GM21390 (cell line): ENCODE measurements at regions not wholly inside any gene's neighbourhood (a gene's known extent, or its start where the extent isn't known, plus 50 kb on each side); places are given as distances from the start of the nearest gene placed in this dataset.
"Not testable (repeated sequence)": the region's sequence is repeated elsewhere in the genome, so short reads cannot be mapped to it uniquely, and the experiment has no call there.

Source experiments
- ATAC-seq: cut with Tn5 transposase; IDR thresholded peaks from one replicate; pipeline ENCODE4 v1.9.1; 2021; ENCODE audit not compliant: unreplicated experiment

- ATAC-seq: no peak
Observed at GRCh38 chr1:117702654-117703053, 96.8 kb downstream of the TENT5C start.

GRCh38 chr1:117707371-117707770 is 101.5 kb downstream of the TENT5C start:
- no peak for ATAC-seq

DNA sequence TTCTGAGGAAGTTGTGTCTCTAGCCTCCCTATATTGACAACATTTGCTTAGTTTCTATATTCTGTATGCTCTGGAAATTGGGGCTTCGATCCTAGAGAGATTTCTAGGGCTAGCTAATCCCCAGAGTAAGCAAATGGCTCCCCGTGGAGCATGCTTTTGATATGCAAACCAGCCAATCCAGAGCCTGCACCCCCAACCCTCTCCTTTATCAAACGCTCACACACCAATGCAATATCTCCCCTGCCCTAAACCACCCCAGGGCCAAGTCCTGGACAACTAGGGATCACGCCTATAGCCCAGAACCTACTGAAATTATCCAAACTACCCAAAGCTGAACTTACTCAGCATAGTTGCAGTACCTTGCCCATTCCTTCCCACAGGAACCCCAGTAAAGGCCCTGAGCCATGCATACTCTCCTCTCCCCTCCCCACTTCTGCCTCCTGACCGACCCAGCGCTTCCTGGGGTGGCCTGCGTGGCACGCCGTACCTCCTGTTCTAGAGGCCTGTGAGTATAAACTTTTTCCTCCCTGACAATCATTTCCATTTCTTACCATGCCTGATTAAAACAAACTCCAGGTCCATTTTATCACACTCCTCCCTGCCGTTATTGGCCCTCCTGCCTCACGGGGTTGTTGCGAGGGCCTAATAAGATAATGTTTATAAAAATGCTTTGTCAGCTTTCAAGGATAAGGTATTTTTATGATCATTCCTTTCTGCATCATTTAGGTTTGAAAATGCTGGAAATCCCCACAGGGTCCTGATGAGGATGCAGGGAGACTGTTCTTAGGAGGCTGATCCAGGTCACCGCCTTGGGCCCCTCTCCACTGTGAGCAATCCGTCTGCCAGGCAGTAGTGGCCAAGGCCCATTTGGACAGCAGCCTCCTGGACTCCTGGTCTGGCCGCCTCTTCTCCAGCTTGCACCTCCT is 102.7 kb downstream of the TENT5C start:
- no peak for ATAC-seq

DNA sequence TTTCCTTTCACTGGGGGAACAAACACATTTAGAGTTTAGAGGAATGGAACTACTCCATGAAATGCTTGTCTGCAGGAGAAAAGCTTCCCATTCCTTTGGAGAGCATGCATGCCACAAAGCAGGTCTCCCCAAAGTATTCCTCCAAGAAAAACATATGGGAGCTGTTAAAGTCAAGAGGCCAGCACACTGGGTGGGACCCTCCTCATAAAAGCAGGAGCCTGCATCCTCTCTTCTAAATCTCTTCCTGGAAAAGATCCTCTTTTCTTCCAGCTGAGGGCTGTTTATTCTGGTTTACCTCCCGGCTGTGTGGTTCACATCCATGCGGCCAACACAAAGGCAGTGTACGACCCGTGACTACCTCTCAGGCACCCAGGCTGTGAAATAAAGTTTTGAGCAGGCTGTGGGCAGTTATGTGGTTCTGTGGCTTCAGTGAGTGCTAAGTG is 103.4 kb downstream of the TENT5C start:
- ATAC-seq: no peak

GRCh38 chr1:117710710-117711109 is 104.9 kb downstream of the TENT5C start:
- no peak for ATAC-seq

GRCh38 chr1:117712621-117713020 is 106.8 kb downstream of the TENT5C start:
- no peak for ATAC-seq

- no peak for ATAC-seq
Observed at GRCh38 chr1:117714546-117714945, 108.7 kb downstream of the TENT5C start.

DNA sequence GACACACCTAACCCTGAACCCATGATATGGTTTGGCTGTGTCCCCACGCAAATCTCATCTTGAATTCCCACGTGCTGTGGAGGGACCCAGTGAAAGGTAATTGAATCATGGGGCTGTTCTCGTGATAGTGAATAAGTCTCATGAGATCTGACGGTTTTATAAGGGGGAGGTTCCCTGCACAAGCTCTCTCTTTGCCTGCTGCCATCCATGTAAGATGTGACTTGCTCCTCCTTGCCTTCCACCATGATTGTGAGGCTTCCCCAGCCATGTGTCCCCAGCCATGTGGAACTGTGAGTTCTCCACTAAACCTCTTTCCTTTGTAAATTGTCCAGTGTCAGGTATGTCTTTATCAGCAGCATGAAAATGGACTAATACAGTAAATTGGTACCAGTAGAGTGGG is 110.2 kb downstream of the TENT5C start:
- ATAC-seq: not testable (repeated sequence)

GRCh38 chr1:117717980-117718379 is 112.1 kb downstream of the TENT5C start:
- not testable (repeated sequence) for ATAC-seq

- not testable (repeated sequence) for ATAC-seq
Observed at GRCh38 chr1:117718596-117718995, 112.7 kb downstream of the TENT5C start.

- no peak for ATAC-seq
Observed at GRCh38 chr1:117719004-117719403, 113.2 kb downstream of the TENT5C start.

- no peak for ATAC-seq
Observed at GRCh38 chr1:117732065-117732797, 126.4 kb downstream of the TENT5C start.

DNA sequence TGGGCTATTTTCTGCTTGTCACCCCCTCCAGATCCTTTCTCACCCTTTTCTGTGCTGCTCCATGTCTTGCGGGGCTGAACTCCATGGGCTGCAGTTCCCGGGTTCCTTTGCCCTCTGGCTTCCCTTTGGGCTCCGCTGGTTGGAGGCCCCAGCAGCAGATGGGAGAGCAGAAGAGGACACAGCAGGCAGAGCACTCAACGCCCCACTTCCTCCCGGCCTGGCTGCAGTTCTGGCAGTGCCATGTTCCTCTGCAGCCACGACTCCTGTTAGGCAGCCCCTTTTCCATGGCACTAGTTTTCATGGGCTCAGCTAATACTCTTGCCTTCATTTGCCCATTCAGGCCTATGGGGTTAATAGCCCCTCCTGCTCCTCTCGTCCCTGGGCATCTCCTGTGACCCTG is 127.1 kb downstream of the TENT5C start:
- no peak for ATAC-seq

- no peak for ATAC-seq
Observed at GRCh38 chr1:117734403-117734802, 128.6 kb downstream of the TENT5C start.

DNA sequence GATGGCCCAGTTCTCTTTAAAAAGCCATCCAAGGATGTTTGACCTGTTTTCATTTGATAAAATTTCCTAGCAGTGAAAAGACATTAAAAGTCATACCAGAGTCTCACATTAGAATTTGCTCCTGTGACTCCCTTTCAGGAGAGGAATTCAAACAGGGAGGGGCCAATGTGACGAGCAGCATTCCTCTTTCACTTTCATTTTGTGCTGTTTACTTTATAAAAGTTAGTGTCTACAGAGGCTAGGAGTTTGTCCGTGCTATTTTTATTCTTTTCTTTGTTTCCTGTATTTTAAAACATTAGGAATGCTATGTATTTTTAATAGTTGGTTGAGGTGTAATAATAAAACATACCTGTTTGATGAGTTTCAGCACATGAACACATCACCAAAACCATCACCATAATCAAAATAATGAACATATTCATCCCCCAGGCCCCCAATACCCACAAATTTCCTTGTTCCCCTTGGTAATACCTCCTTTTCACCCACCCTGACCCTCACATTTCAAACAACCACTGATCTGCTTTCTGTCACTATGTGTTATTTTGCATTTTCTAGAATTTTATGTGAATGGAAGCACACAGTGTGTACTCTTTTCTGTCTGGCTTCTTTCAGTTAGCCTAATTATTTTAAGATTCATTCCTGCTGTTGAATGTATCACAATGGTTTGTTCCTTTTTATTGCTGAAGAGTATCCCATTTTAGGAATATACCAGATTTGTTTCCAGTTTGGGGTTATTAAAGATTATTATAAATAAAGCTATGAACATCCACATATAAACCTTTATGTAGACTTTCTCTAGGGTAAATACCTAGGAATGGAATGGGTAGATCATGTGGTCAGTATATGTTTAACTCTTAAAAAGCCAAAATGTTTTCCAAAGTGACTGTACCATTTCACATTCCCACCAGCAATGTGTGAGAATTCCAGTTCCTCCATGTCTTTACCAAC is 129.5 kb downstream of the TENT5C start:
- no peak for ATAC-seq

GRCh38 chr1:117739504-117739903 is 133.7 kb downstream of the TENT5C start:
- ATAC-seq: no peak

DNA sequence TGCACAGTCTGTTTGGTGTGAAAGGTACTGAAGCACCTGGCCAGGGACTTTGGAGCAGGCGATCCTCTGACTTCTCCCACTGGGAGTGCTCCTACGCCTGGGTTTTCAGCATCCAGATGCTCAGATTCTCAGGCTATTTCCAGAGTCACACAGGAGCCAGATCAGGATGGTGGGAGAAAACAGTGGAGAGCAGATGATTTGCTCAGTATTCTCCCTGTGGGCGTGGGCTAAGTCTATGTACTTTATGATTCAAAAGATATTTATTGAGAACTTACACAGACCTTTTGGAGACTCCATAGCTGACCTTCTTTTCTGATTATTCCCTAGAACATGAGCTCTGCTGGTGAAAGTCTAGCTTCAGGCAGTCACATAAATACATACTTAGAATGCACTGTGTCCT is 134.6 kb downstream of the TENT5C start:
- ATAC-seq: no peak

GRCh38 chr1:117746565-117746964 is 140.7 kb downstream of the TENT5C start:
- not testable (repeated sequence) for ATAC-seq

GRCh38 chr1:117747605-117748004 is 141.8 kb downstream of the TENT5C start:
- no peak for ATAC-seq

GRCh38 chr1:117751321-117751720 is 145.5 kb downstream of the TENT5C start:
- ATAC-seq: no peak

- ATAC-seq: no peak
Observed at GRCh38 chr1:117752661-117753060, 146.8 kb downstream of the TENT5C start.
